Esophagus muscularis mucosa (tissue), 4 donors: ENCODE measurements at regions not wholly inside any gene's neighbourhood (a gene's known extent, or its start where the extent isn't known, plus 50 kb on each side); places are given as distances from the start of the nearest gene placed in this dataset.

Source experiments
- DNase-seq: peaks from one replicate; pipeline ENCODE4 v3.0.0-alpha.2; 2017; ENCODE audit errors: extremely low spot score
- H3K27ac ChIP-seq, 4 donors: fragments of 200-600 bp; sonication (generic); replicated peaks in 1 of 4; 1 replicate in 3 of 4; 2 replicates in 1 of 4; pipeline ENCODE4 v1.5.1; 2016 to 2019; ENCODE audit warnings: mild to moderate bottlenecking in 1 of 4
- H3K27me3 ChIP-seq, 4 donors: fragments of 200-600 bp; sonication (generic); one replicate each; pipeline versions ENCODE4 v1.5.1 to v1.6.0; 2016 to 2019
- H3K36me3 ChIP-seq, 4 donors: fragments of 200-600 bp; sonication (generic); one replicate each; pipeline ENCODE4 v1.5.1; 2016 to 2019
- H3K4me1 ChIP-seq, 4 donors: fragments of 200-600 bp; sonication (generic); one replicate each; pipeline ENCODE4 v1.5.1; 2016 to 2019
- H3K4me3 ChIP-seq, 4 donors: fragments of 200-600 bp; sonication (generic); 1 replicate in 2 of 4; 2 replicates in 2 of 4; pipeline ENCODE4 v1.5.1; 2016 to 2019; ENCODE audit warnings: mild to moderate bottlenecking in 4 of 4, moderate library complexity in 1 of 4
- H3K9me3 ChIP-seq, 4 donors: fragments of 200-600 bp; sonication (generic); 1 replicate in 3 of 4; 2 replicates in 1 of 4; pipeline ENCODE4 v1.5.1; 2016 to 2019
- EP300 ChIP-seq: sonication (generic); formaldehyde crosslinking; IDR thresholded peaks from one replicate; pipeline ENCODE4 v1.6.1; 2017; ENCODE audit warnings: antibody characterized with exemption
- POLR2A ChIP-seq: fragments of 450-650 bp; IDR thresholded peaks from one replicate; pipeline ENCODE4 v1.6.1; 2017; ENCODE audit warnings: antibody characterized with exemption, moderate library complexity, mild to moderate bottlenecking, low read depth
- POLR2AphosphoS5 ChIP-seq, 2 donors: sonication (generic); formaldehyde crosslinking; IDR thresholded peaks; one replicate each; pipeline ENCODE4 v1.6.1; 2017; ENCODE audit warnings: antibody characterized with exemption in 2 of 2
- WGBS: methylation state at CpG from one replicate; pipeline ENCODE4 v1.1.5; 2018; 5-methylcytosine and 5-hydroxymethylcytosine counted together
- intact Hi-C: fragments of 100-400 bp; cut with DNase I; formaldehyde crosslinking; loops from one replicate; pipeline ENCODE4 v1.15.1; 2023
- TF ChIP-seq, protein P1 (sequence below), 3 experiments: fragments of 200-600 bp in 2 of 3; fragments of 450-650 bp in 1 of 3; sonication (generic) in 2 of 3; IDR thresholded peaks; one replicate each; pipeline ENCODE4 v1.5.1; 2017 to 2019; ENCODE audit warnings: antibody characterized with exemption in 3 of 3, mild to moderate bottlenecking in 2 of 3, moderate library complexity in 1 of 3

- H3K9me3 ChIP-seq, result no peaks in the 10 kb centered on the region
- 50% methylated on average over 4 of the region's 5 CpGs for WGBS
- H3K36me3 ChIP-seq, result no peaks in the 10 kb centered on the region
- DNase-seq, result no peak
- intact Hi-C loops, result no loop called here
- no peaks in the 10 kb centered on the region for H3K27me3 ChIP-seq
- H3K4me3 ChIP-seq, result no peak overlapping the region
- no peak for TF ChIP-seq POLR2A
- TF ChIP-seq EP300, result no peak
- TF ChIP-seq, protein P1, sequence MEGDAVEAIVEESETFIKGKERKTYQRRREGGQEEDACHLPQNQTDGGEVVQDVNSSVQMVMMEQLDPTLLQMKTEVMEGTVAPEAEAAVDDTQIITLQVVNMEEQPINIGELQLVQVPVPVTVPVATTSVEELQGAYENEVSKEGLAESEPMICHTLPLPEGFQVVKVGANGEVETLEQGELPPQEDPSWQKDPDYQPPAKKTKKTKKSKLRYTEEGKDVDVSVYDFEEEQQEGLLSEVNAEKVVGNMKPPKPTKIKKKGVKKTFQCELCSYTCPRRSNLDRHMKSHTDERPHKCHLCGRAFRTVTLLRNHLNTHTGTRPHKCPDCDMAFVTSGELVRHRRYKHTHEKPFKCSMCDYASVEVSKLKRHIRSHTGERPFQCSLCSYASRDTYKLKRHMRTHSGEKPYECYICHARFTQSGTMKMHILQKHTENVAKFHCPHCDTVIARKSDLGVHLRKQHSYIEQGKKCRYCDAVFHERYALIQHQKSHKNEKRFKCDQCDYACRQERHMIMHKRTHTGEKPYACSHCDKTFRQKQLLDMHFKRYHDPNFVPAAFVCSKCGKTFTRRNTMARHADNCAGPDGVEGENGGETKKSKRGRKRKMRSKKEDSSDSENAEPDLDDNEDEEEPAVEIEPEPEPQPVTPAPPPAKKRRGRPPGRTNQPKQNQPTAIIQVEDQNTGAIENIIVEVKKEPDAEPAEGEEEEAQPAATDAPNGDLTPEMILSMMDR (IDR thresholded peaks at IDR 0.05), result no peak
- no peak for TF ChIP-seq POLR2AphosphoS5 (IDR thresholded peaks at IDR 0.05)
- no peaks in the 10 kb centered on the region for H3K4me1 ChIP-seq
- no peak overlapping the region for H3K27ac ChIP-seq
These were observed 1128.7 kb downstream of the AMY1C start for GRCh38 chr1:104878203-104878909.

- intact Hi-C loops, result no loop called here
- 77% methylated on average over 2 of the region's 2 CpGs for WGBS
- TF ChIP-seq POLR2AphosphoS5 (IDR thresholded peaks at IDR 0.05) (no peak), EP300 (no peak), POLR2A (no peak)
- TF ChIP-seq, protein P1 (IDR thresholded peaks at IDR 0.05), result no peak
These were observed 1135.2 kb downstream of the AMY1C start for GRCh38 chr1:104884939-104885338.

GRCh38 chr1:104905322-104905721 is 1155.6 kb downstream of the AMY1C start:
- Histone ChIP-seq H3K27ac (no peak overlapping the region), H3K36me3 (no peaks in the 10 kb centered on the region), H3K4me1 (no peaks in the 10 kb centered on the region), H3K9me3 (peaks cover 0 to 10% (median 4%) of the 10 kb centered on the region in 4 donors), H3K27me3 (no peaks in the 10 kb centered on the region), H3K4me3 (no peak overlapping the region)
- TF ChIP-seq POLR2A, result no peak
- TF ChIP-seq, protein P1 (IDR thresholded peaks at IDR 0.05), result no peak
- TF ChIP-seq EP300, result no peak
- no peak for TF ChIP-seq POLR2AphosphoS5 (IDR thresholded peaks at IDR 0.05)
- no peak for DNase-seq
- 72% methylated on average over 3 of the region's 3 CpGs for WGBS
- intact Hi-C loops, result no loop called here

More at GRCh38 chr1:104884939-104885338, 1135.2 kb downstream of the AMY1C start:
- Histone ChIP-seq H3K27ac (no peak overlapping the region), H3K9me3 (no peaks in the 10 kb centered on the region), H3K27me3 (no peaks in the 10 kb centered on the region), H3K4me3 (no peak overlapping the region), H3K4me1 (no peaks in the 10 kb centered on the region), H3K36me3 (no peaks in the 10 kb centered on the region)
- DNase-seq, result no peak

GRCh38 chr1:104906141-104906540 is 1156.4 kb downstream of the AMY1C start:
- peaks cover 0 to 13% (median 5%) of the 10 kb centered on the region in 4 donors for H3K9me3 ChIP-seq
- no peaks in the 10 kb centered on the region for H3K36me3 ChIP-seq
- DNase-seq, result no peak
- no peaks in the 10 kb centered on the region for H3K4me1 ChIP-seq
- no peaks in the 10 kb centered on the region for H3K27me3 ChIP-seq
- no peak for TF ChIP-seq EP300
- TF ChIP-seq, protein P1 (IDR thresholded peaks at IDR 0.05), result no peak
- TF ChIP-seq POLR2A, result no peak
- no peak for TF ChIP-seq POLR2AphosphoS5 (IDR thresholded peaks at IDR 0.05)
- intact Hi-C loops, result no loop called here
- H3K27ac ChIP-seq, result no peak overlapping the region
- WGBS, result 37% methylated on average over 2 of the region's 2 CpGs
- H3K4me3 ChIP-seq, result no peak overlapping the region

DNA sequence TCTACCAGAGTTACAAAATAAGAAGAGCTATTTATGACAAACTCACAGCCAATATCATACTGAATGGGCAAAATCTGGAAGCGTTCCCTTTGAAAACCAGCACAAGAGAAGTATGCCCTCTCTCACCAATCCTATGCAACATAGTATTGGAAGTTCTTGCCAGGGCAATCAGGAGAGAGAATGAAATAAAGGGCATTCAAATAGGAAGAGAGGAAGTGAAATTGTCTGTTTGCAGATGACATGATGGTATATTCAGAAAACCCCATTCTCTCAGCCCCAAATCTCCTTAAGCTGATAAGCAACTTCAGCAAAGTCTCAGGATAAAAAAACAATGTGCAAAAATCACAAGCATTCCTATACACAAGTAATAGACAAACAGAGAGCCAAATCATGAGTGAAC is 1169.5 kb downstream of the AMY1C start:
- WGBS, result 90% methylated on average over 1 of the region's 1 CpG
- Histone ChIP-seq H3K36me3 (no peaks in the 10 kb centered on the region), H3K4me1 (no peaks in the 10 kb centered on the region), H3K27me3 (no peaks in the 10 kb centered on the region), H3K4me3 (no peak overlapping the region), H3K27ac (no peak overlapping the region), H3K9me3 (no peaks in the 10 kb centered on the region)
- no peak for DNase-seq
- TF ChIP-seq, protein P1 (IDR thresholded peaks at IDR 0.05), result no peak
- no peak for TF ChIP-seq EP300
- no peak for TF ChIP-seq POLR2AphosphoS5 (IDR thresholded peaks at IDR 0.05)
- TF ChIP-seq POLR2A, result no peak
- intact Hi-C loops, result no loop called here
